RWPE1 (cell line): ENCODE measurements at regions not wholly inside any gene's neighbourhood (a gene's known extent, or its start where the extent isn't known, plus 50 kb on each side); places are given as distances from the start of the nearest gene placed in this dataset.

ENCODE experiments used
- CTCF ChIA-PET: fragments of 350-600 bp; sonication (Branson Sonifier 250); formaldehyde crosslinking; extraction: SDS; loops from one replicate; lab custom pipeline; 2021; lab: Yijun Ruan, JAX
- POLR2A ChIA-PET: fragments of 400-600 bp; formaldehyde crosslinking; extraction: SDS; loops from one replicate; lab custom pipeline; 2020; ENCODE audit warnings: antibody characterized with exemption; ENCODE audit not compliant: low non-redundant PET; lab: Yijun Ruan, JAX
- DNase-seq: peaks from one replicate; pipeline ENCODE4 v3.0.0; 2012; ENCODE audit warnings: low spot score
- H3K27ac ChIP-seq: fragments of 450-650 bp; 2 replicates; pipeline ENCODE4 v1.5.1; 2017
- TF ChIP-seq, protein P1 (sequence below): fragments of 450-650 bp; conservative IDR thresholded peaks from 2 replicates; pipeline ENCODE4 v1.5.1; 2017; ENCODE audit warnings: low read depth, mild to moderate bottlenecking

GRCh38 chr12:28930704-28931103 is 218.4 kb upstream of the FAR2 start:
- TF ChIP-seq, protein P1, sequence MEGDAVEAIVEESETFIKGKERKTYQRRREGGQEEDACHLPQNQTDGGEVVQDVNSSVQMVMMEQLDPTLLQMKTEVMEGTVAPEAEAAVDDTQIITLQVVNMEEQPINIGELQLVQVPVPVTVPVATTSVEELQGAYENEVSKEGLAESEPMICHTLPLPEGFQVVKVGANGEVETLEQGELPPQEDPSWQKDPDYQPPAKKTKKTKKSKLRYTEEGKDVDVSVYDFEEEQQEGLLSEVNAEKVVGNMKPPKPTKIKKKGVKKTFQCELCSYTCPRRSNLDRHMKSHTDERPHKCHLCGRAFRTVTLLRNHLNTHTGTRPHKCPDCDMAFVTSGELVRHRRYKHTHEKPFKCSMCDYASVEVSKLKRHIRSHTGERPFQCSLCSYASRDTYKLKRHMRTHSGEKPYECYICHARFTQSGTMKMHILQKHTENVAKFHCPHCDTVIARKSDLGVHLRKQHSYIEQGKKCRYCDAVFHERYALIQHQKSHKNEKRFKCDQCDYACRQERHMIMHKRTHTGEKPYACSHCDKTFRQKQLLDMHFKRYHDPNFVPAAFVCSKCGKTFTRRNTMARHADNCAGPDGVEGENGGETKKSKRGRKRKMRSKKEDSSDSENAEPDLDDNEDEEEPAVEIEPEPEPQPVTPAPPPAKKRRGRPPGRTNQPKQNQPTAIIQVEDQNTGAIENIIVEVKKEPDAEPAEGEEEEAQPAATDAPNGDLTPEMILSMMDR, result no peak
- no peak for DNase-seq
- ChIA-PET POLR2A (no interaction called here), CTCF (no interaction called here)
- H3K27ac ChIP-seq, result no peak overlapping the region

DNA sequence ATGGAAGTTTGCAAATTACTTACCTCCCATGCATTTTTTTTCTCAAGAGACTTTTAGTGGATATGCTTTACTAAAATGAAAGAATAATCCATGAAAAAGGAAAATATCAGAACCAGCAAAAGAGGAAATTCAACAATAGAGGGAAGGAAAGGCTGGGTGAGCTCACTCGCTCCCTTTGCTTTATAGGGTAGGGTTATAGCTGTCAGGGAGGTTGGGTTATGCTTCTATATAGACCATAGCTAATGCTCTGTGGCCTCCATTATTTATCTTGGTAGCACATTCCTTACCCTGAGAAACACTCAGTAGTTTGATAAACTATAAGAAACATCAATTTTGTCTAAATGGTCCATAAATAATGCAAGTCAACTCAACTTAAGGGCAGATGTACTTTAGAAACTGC is 215.9 kb upstream of the FAR2 start:
- POLR2A ChIA-PET, result no interaction called here
- no peak overlapping the region for H3K27ac ChIP-seq
- TF ChIP-seq, protein P1, result no peak
- CTCF ChIA-PET, result interaction anchor here (0.6 kb wide), 1 partner anchor 992 kb away, joined by 8 read pairs; no protein-coding TSS in a partner anchor
- no peak for DNase-seq

GRCh38 chr12:28933864-28934527 is 215.1 kb upstream of the FAR2 start:
- ChIA-PET CTCF (no interaction called here), POLR2A (no interaction called here)
- no peak overlapping the region for H3K27ac ChIP-seq
- TF ChIP-seq, protein P1, result no peak
- no peak for DNase-seq

- POLR2A ChIA-PET, result no interaction called here
- H3K27ac ChIP-seq, result no peak overlapping the region
- DNase-seq, result no peak
- TF ChIP-seq, protein P1, result no peak
- CTCF ChIA-PET, result no interaction called here
Observed at GRCh38 chr12:28936221-28936620, 212.9 kb upstream of the FAR2 start.

- CTCF ChIA-PET, result no interaction called here
- no peak for DNase-seq
Observed at GRCh38 chr12:28936711-28937110, 212.4 kb upstream of the FAR2 start.

DNA sequence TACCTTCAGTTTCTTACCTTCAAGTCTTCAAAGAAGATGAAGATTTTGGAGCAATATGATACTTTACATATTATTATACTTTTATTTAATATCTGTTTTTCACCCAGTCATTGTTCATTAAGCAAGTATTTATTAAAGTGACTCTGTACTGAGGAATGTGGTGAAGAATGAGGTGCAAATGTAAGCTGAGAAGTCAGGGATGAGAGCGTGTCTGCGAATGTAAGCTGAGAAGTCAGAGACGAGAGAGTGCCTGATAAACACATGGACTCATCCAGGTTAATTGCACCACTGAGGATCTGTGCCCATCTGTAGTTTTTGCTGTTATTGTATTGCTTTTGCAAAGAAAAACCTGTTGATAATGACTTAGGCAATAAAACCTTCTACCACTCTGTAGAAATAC is 211.9 kb upstream of the FAR2 start:
- ChIA-PET POLR2A (no interaction called here), CTCF (no interaction called here)
- H3K27ac ChIP-seq, result no peak overlapping the region
- TF ChIP-seq, protein P1, result no peak
- peak; percentile 30 for DNase-seq

More at GRCh38 chr12:28936711-28937110, 212.4 kb upstream of the FAR2 start:
- H3K27ac ChIP-seq, result no peak overlapping the region
- POLR2A ChIA-PET, result no interaction called here
- TF ChIP-seq, protein P1, result no peak
